SKM-1 treated with dmso at 0.1 percent for 144 hours (cell line): ENCODE measurements at regions not wholly inside any gene's neighbourhood (a gene's known extent, or its start where the extent isn't known, plus 50 kb on each side); places are given as distances from the start of the nearest gene placed in this dataset.

Experiments used
- DNase-seq: peaks from one replicate; lab custom pipeline; 2025; ENCODE audit not compliant: unreplicated experiment; lab: John Stamatoyannopoulos, UW

DNA sequence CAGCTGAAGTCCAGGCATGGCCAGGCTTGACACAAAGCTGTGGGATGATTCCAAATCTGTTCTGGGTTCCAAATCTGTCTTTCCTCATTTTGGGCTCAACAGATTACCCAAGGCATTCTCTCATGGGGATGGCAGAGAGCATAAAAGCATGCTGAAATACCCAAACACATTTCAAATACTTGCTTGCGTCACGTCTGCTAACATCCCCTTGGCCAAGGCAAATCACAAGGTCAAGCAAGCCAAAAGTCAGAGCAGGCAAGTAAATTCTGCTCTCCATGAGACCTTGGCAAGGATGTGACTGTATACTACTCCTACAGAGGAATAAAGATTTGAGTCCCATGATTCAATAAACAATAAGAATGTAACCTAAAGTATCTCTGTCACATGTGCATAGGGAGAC is 306.7 kb downstream of the EPB41L4A start:
- no peak for DNase-seq

DNA sequence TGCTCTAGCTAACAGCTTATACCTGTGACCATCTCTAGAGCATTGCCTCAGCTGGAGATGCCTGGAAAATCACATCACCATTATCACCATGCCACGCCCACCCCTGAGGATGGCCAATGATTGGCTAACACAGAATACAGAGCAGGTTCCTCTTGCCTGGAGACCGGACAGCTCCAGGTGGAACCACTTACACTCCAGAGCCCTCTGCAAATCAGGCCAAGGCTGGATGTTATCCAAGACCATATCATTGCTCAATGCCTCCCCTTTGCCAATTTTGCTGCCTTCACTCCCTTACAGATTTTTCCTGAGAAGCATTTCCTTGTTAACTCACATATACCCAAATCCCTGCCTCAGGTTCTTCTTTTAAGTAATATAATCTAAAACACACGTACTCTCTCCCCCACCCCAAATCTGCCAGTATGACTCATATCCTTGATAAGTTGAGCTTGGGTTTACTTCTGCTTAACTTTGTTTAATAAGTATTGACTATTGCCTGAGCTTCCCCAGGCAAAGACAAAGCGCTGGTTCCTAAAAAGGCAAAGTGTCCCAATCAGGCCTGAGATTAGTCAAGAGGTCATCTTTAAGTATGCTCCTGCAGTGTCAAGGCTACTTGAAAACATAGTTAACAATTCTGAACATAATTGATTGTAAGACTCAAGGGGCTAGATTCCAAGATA is 309.6 kb downstream of the EPB41L4A start:
- DNase-seq, result peak; percentile 58

DNA sequence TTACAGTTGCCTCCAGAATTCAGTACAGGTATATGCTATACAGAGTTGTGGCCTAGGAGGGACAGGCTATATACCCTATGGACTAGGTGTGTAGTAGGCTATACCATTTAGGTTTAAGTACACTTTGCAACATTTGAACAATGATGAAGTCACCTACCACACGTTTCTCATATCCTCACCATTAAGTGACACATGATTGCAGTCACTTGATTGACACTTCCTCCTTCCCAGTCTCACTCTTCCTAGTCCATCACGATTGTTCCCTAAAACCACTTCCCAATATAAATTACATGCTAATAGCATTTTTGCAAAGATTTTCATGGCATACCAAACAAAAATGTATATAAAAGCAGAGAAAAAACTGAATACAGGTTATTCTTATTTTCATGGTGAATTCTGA is 312.2 kb downstream of the EPB41L4A start:
- no peak for DNase-seq

DNA sequence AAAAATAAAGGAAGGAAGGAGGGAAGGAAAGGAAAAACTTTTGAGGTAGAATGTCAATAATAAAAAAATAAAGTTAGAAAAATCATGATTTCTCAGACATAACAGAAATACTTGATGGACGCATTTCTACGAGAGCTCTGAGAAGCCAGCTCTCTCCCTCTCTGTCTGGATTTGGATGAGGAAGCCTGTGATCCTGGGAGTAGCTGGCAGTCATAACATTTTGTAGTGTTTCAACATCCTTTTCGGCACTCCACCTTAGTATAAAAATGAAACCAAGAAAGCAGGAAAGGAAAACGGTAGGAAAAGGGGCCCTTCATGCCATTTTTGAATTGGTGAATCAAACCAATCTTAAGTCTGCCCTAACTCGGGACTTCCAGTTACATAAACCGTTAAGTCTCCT is 321.3 kb downstream of the EPB41L4A start:
- DNase-seq, result no peak

DNA sequence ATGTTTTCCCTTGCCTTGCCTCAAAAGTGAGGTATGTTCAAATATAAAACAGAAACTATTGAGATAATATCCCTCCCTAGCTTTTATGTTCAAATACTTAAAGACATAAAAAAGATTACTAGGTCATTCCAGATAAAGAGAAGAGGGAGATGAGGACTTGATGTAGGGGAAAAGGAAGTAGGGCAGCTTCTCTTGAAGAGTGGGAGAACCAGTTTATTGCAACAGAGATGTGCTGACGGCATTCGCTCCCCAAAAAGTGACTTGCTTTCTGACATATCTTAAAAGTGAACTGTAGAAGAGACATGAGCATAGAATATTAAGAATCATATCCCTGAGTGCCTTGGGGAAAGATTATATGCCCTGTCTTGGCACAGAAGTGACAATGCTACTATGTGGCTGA is 330.2 kb upstream of the NREP start:
- DNase-seq, result no peak

DNA sequence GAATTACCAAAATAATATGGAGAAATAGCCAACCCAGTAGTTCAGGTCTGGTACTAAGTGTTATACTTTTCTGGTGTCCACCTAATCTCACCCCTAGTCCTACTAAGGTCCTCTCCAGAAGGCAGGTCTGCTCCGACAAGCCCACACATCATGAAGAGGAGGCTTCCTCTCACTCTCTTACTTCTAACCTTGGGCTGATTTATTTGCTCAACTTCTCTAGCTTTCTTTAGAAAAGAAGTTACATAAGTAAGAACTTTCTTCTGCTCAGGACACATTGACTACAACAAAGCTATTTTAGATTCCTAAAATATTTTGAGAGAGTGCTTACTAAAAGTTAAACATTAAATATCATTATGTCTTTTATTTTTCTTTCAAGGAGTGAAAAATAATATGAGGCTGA is 329.7 kb upstream of the NREP start:
- DNase-seq, result no peak

DNA sequence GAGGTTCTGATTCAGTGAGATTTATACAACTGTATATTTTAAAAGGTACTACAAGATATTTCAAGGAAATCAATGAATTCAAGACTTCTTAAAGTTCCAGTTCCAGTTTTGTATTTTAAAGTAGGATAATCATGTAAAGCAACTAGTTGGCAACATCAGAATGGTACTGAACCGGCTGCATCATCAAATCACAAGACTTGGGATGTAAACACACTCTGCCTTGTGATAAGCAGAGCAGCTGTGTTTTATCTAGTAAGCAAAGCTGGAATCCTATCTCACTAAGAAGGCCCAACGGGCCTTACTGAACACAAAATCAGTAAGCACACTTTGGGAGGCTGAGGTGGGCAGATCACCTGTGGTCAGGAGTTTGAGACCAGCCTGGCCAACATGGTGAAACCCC is 327.2 kb upstream of the NREP start:
- DNase-seq, result no peak

DNA sequence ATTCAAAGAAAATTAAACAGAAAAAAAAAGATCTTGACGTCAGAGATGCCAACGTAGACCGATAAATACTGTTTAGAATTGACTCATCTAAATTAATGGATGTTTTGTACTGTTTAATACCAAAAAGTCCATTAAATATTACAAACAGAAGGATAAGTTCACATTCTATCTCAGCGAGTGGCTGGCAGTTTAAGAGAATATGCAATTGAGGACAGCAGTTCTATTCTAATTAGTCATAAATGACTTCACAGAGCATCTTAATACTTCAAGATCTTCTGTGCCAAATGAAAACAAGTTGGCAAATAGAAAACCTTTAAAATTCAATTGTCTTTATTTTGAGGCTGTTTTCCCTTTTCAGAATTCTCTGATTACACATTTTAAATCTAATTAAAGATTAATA is 326.6 kb upstream of the NREP start:
- no peak for DNase-seq

DNA sequence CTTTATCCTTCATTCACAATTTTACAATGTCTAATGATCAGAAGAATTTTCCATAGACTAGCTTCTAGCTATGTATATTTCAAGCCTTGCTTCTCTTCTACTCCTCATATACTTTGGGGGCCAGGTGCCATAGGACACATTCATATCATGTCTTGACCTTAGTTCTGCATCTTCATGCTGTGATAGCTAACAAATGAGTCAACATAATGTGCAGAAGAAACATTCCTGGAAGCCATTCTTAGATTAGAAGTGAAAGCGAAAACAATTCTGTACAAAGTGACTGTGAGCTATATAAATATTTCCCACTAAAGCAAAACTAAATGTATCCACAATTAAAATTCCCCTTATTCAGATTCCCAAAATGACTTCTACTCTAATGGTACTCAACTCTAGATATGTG is 320.2 kb upstream of the NREP start:
- DNase-seq, result no peak

DNA sequence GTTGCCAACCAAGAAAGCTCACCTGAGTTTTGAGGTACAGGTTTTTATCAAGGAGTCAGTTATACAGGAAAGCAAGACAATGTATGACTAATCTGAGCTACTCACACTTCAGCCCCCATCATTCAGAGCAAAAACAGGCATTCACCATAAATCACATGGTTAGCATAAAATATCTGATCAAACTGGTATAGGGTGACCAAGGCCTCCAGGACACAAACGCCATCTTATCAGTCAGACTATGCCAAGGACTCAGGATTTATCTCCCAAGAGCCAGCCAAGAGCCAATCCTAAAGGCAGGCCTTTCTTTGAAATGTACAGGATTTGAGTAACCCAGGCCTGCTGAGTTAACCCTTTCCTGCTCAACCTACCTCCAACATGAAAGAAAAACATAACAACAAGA is 313.0 kb upstream of the NREP start:
- DNase-seq, result no peak

DNA sequence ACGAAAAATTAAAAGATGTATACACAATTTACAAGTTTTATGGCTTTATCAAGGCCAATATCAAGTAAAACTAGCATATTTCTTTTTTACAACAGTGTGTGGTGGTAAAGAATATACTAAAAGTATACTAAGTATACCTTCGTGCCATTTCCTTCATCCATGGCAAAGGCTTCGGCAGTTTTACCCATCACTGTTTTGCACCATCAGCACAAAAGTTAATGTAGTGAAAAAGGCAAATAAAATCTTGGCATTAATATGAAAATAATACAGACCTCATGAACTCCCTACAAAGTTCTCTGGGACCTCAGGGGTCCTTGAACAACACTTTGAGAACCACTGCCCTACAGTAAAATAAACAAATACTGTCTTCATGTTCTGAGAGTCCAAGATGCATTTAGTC is 312.3 kb upstream of the NREP start:
- DNase-seq, result no peak

DNA sequence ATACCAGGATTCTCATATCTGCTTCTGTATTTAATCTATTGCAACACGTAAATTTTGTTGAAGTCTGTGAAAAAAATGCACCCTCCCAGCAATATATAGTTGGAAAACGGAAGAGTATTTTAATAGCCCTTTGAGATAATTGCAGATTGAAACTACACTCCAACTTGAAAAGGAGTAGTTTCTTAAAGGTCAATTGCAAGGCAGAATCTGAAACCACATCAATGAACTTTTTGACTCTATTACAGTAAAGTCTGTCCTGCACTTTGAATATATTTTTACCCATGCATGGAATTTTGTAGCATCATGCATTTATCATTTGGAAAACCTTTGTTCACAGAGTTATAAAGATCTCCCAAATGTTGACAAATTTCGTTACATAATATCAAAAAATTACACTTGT is 311.6 kb upstream of the NREP start:
- no peak for DNase-seq

DNA sequence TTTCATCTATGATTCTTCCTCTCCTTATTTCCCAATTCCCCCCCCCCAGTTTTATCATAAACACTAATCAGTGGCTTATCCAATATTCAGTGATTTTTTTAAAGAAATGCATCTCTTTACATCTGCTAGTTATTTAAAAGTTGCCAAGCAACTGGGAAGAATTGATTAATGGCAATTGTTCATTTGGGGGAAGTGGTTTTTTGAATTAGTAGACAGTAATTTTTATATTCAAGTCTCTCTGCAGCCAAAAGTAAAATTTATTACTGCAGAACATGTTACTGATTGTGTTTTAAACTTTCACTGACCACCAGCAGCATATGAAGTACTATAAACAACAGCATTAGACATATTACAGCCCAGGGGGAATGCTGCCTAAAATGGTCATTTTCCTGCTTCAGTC is 308.8 kb upstream of the NREP start:
- no peak for DNase-seq

DNA sequence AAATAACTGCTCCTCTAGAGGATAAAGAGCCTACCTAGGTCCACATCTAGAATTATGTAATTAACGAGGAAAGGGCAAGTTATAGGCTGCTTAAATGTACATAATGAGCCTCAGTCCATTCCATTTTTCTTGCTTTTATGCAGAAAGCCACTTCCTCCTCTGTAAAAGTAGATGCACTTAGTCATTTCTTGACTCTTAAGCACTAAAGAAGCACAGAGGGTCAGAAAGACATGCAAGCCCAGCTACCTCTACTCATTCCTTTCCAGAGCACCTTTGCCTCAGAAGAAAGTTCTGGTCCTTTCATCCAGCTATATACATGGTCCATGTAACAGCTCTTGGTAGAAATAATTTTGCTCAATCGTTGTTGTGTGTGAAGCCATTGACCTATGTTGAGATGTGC is 308.0 kb upstream of the NREP start:
- no peak for DNase-seq

DNA sequence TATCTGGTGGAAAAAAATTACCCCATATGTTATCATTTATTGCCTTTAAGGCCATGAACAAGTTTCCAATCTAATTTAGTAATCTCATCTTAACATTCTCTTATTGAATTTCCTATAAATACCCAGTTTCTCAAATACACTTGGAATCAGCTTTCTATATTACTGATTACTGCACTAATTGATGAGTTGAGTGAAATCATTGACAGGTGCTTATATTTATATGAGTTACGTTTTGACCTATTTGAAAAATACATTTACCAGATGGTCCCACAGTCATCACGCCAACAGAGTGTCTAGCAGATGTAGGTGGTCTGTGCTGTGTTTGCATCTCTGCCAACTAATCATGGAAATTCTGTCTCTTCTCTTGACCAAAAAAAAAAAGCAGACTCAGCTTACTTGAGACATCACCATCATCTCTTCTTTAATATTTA is 307.3 kb upstream of the NREP start:
- DNase-seq, result no peak

DNA sequence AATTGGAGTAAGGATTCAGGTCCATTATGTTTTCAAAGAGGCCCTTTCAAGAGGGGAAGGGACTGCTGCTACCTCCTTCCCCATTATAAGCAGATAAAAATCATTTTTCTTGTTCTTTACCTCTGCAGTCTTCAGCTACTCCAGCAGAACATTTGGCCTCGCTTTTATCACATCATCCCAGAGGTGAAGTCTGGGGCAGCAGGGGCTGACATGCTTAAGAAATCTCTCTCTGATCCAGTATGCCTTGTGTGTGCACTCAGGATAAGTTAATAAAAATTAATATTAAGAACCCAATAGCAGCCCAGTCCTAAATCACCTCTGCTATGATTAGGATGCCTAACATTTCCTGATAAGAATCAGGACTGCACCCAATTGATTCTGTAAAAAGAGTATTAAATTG is 306.9 kb upstream of the NREP start:
- DNase-seq, result no peak

DNA sequence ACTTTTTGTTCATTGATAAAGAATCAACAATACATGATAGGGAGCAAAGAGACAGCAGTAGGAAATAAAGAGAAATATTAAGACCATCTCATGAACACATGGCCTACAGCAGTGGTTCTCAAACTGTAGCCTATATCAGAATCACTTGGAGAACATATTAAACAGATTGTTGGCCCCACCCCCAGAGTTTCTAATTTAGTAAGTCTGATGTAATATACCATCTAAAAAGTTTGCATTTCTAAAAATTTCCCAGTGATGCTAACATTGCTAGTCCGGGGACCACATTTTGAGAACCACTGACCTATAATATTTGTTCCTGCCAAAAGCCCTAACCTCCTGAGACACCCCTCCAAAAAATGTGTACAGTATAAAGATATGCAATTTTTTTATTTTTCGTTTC is 306.2 kb upstream of the NREP start:
- no peak for DNase-seq

DNA sequence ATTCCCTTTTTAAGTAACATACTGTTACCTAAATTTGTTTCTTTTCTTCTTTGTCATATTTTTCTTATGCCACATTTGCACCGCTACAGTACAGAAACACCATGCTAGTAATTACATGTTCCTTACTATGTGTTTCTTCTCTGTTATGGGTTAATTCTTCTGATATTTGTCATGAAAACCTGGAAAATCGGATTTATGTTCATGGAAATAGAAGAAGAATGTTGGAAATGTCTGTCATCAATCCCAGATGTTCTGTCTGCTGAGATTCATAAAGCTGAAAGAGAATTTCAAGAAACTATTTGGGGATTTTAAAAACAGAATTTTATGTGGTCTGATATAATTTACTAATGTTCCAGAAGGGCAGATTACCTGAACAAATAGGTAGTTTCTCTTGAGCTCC is 305.2 kb upstream of the NREP start:
- no peak for DNase-seq

DNA sequence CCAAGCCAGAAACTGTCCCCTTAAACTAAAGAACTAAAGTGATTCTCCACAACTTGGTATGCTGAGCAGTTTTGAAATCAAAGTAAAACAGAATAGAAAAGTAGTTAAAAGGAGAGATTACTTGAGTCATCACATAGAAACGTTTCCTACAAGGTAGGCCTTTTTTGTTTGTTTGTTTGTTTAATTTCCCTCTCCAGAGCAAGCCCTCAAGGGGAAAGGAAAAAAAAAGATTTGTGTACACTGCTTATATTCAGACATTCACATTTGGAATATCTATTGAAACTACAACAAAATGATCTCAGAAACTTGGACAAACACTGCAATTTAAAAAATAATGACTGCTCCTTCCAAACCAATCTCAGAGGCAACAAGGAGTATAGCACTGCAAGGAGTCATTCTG is 304.7 kb upstream of the NREP start:
- DNase-seq, result no peak

DNA sequence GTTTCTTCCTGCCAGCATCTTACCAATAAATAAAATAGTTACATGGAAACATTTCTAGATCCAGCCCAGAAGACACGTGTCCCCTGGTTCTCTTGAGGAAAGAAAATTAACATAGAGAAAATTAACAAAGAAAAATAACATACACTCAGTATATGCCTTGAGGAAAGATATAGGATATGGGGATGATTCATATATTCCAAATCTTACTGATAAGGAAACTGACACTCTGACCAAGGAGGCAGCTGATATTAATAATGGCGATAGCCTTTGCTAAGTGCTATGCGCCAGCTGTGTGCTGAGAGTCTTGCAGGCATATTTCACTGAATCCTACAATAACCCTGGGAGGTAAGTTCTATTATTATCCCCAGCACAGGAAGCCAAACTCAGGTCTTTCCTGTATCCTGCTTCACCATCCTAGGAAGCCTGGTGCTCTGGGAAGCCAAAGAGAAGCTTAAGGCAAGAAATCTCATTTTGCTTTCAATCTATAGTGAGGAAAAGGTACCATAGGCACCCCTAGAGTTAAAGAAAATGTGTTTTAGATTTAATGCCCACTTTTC is 302.7 kb upstream of the NREP start:
- no peak for DNase-seq

DNA sequence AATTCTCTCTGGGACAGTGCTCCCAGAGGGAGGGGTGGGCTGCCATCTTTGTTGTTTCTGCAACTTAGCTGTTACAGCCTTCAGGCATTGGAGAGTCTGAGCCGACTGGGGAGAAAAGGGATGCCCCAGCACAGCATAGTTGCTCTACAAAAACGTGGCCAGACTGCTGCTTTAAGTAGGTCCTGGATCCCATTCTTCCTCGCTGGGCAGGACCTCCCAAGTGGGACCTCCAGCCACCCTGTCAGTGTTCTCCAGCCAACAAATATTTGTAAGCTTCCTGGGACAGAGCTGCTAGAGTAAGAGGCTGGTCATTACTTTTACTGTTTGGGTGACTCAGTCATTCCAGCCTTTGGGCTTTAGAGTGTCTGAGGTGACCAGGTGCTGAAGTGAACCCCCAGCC is 292.7 kb upstream of the NREP start:
- DNase-seq, result no peak

DNA sequence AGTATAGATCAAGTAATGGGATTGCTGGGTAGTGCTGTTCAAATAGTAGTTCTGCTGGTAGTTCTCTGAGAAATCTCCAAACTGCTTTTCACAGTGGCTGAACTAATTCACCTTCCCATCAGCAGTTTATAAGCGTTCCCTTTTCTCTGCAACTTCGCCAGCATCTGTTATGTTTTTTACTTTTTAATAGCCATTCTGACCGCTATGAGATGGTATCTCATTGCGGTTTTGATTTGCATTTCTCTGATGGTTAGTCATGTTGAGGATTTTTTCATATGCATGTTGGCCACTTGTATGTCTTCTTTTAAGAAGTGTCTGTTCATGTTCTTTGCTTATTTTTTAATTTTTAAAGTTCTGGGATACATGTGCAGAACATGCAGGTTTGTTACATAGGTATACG is 279.2 kb upstream of the NREP start:
- DNase-seq, result no peak

DNA sequence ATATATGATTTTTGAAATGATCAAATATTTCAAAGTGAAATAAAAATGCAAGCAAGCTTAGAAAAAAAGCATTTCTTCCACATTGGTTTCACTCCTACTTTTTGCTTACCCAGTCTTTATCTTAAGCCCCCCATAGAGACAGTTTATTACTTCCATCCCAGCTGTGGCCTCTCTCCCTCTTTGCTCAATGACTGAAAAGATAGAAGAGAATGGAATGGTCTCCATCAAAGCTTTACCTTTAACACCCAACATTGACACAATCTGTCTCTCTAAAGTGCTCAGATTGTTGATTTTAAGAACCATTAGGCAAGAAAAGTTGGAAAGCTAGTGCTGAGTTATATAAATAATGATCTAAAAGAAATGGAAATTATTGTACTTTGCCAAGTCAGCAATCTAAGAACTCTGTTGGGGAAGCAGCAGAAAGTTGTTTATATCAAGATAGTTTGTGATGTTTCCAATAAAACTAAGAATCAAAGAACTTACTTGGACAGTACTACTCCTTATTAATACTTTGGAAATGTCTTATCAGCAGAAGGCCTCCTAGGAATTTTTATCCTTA is 277.5 kb upstream of the NREP start:
- no peak for DNase-seq
